Left hindlimb (tissue), 1 donor: ENCODE measurements at regions not wholly inside any gene's neighbourhood (a gene's known extent, or its start where the extent isn't known, plus 50 kb on each side); places are given as distances from the start of the nearest gene placed in this dataset.

Source experiments
- DNase-seq: peaks from one replicate; pipeline ENCODE4 v3.0.0-alpha.2; 2018

GRCh38 chr2:117396161-117396560, 418.3 kb upstream of the DDX18 start:
- no peak for DNase-seq

GRCh38 chr2:117401582-117401981, 412.9 kb upstream of the DDX18 start:
- DNase-seq: no peak

- no peak for DNase-seq
These were observed 408.0 kb upstream of the DDX18 start for GRCh38 chr2:117406443-117406842.

- DNase-seq: no peak
These were observed 406.7 kb upstream of the DDX18 start for GRCh38 chr2:117407746-117408145.

- no peak for DNase-seq
These were observed 405.0 kb upstream of the DDX18 start for GRCh38 chr2:117409443-117409842.

- DNase-seq: no peak
These were observed 402.5 kb upstream of the DDX18 start for GRCh38 chr2:117411983-117412382.

- DNase-seq: no peak
These were observed 381.7 kb upstream of the DDX18 start for GRCh38 chr2:117432746-117433145.

- DNase-seq: no peak
These were observed 377.8 kb upstream of the DDX18 start for GRCh38 chr2:117436697-117437096.

GRCh38 chr2:117470311-117471095, 344.0 kb upstream of the DDX18 start:
- no peak for DNase-seq

GRCh38 chr2:117481608-117482007, 332.9 kb upstream of the DDX18 start:
- DNase-seq: no peak

- no peak for DNase-seq
These were observed 328.9 kb upstream of the DDX18 start for GRCh38 chr2:117485588-117485987.

GRCh38 chr2:117486081-117486480, 328.4 kb upstream of the DDX18 start:
- no peak for DNase-seq

- DNase-seq: no peak
These were observed 322.2 kb upstream of the DDX18 start for GRCh38 chr2:117492209-117492851.

GRCh38 chr2:117500721-117501120, 313.8 kb upstream of the DDX18 start:
- DNase-seq: no peak

GRCh38 chr2:117502121-117502520, 312.4 kb upstream of the DDX18 start:
- DNase-seq: no peak

- no peak for DNase-seq
These were observed 302.2 kb upstream of the DDX18 start for GRCh38 chr2:117512307-117512706.

GRCh38 chr2:117514371-117514770, 300.1 kb upstream of the DDX18 start:
- DNase-seq: no peak

- no peak for DNase-seq
These were observed 295.3 kb upstream of the DDX18 start for GRCh38 chr2:117519238-117519637.

- DNase-seq: no peak
These were observed 294.8 kb upstream of the DDX18 start for GRCh38 chr2:117519721-117520120.

- DNase-seq: peak; percentile 77
These were observed 291.2 kb upstream of the DDX18 start for GRCh38 chr2:117523267-117523666.

- DNase-seq: no peak
These were observed 290.7 kb upstream of the DDX18 start for GRCh38 chr2:117523711-117524238.

- DNase-seq: no peak
These were observed 278.4 kb upstream of the DDX18 start for GRCh38 chr2:117536139-117536538.

- no peak for DNase-seq
These were observed 277.5 kb upstream of the DDX18 start for GRCh38 chr2:117537032-117537431.

- DNase-seq: no peak
These were observed 262.6 kb upstream of the DDX18 start for GRCh38 chr2:117551858-117552257.
